Tibial nerve (tissue), 4 donors: ENCODE measurements at regions not wholly inside any gene's neighbourhood (a gene's known extent, or its start where the extent isn't known, plus 50 kb on each side); places are given as distances from the start of the nearest gene placed in this dataset.
A peak's percentile ranks its signal among the peaks of the same experiment; 100 is the strongest.

Experiments used
- CTCF ChIP-seq, 5 experiments: fragments of 200-600 bp in 3 of 5; fragments of 450-650 bp in 2 of 5; sonication (generic) in 3 of 5; IDR thresholded peaks; one replicate each; pipeline ENCODE4 v1.5.1; 2016 to 2019; ENCODE audit warnings: antibody characterized with exemption in 5 of 5, mild to moderate bottlenecking in 3 of 5, moderate library complexity in 2 of 5
- EP300 ChIP-seq, 2 donors: sonication (generic); formaldehyde crosslinking; IDR thresholded peaks; one replicate each; pipeline ENCODE4 v1.6.1; 2017; ENCODE audit warnings: antibody characterized with exemption in 2 of 2, mild to moderate bottlenecking in 1 of 2
- POLR2A ChIP-seq, 2 donors: fragments of 450-650 bp; IDR thresholded peaks; one replicate each; pipeline ENCODE4 v1.6.1; 2017; ENCODE audit warnings: antibody characterized with exemption in 2 of 2, mild to moderate bottlenecking in 2 of 2, moderate library complexity in 2 of 2

GRCh38 chr2:174682007-174682577 lies 82.2 kb downstream of the CHRNA1 start:
- TF ChIP-seq CTCF (IDR thresholded peaks at IDR 0.05) (no peak), POLR2A (IDR thresholded peaks at IDR 0.05) (no peak), EP300 (IDR thresholded peaks at IDR 0.05) (peak in 1 of 2 donors; percentile 36)
